ENCODE measurements at regions not wholly inside any gene's neighbourhood (a gene's known extent, or its start where the extent isn't known, plus 50 kb on each side); places are given as distances from the start of the nearest gene placed in this dataset.

- TF ChIP-seq CTCF (IDR thresholded peaks at IDR 0.05) = no peak
- no peak for TF ChIP-seq SIN3A (IDR thresholded peaks at IDR 0.05; ENCODE audit: borderline replicate concordance, insufficient read depth, low read depth, low read length)
- TF ChIP-seq POLR2AphosphoS5 (IDR thresholded peaks at IDR 0.05; ENCODE audit: low read depth, low read length) = no peak
- TF ChIP-seq TCF7L2 (IDR thresholded peaks at IDR 0.05; ENCODE audit: low read depth, low read length) = no peak
Observed at GRCh38 chr2:67002618-67003371, 394.3 kb upstream of the ETAA1 start.
